ENCODE measurements at regions not wholly inside any gene's neighbourhood (a gene's known extent, or its start where the extent isn't known, plus 50 kb on each side); places are given as distances from the start of the nearest gene placed in this dataset.

GRCh38 chr3:31145062-31145461 is 250.6 kb upstream of the GADL1 start:
- TF ChIP-seq CTCF (IDR thresholded peaks at IDR 0.05; ENCODE audit: extremely low read depth in 1 of 2, insufficient read depth in 1 of 2, low read depth in 1 of 2, low read length in 2 of 2) (no peak), POLR2A (IDR thresholded peaks at IDR 0.05; ENCODE audit: low read depth, low read length) (no peak), FOS (IDR thresholded peaks at IDR 0.05; ENCODE audit: borderline replicate concordance, insufficient read depth, low read length) (no peak), JUN (IDR thresholded peaks at IDR 0.05; ENCODE audit: borderline replicate concordance, insufficient read depth, insufficient read length, low read depth) (no peak), MYC (IDR thresholded peaks at IDR 0.05; ENCODE audit: low read depth, low read length) (no peak), POLR2AphosphoS5 (IDR thresholded peaks at IDR 0.05; ENCODE audit: insufficient read depth, low read depth, low read length) (no peak), EZH2 (IDR thresholded peaks at IDR 0.05; ENCODE audit: borderline replicate concordance, low read depth, low read length, severe bottlenecking) (no peak)

Data from endothelial cell of umbilical vein (primary cell).